NCI-H187 (cell line): ENCODE measurements at regions not wholly inside any gene's neighbourhood (a gene's known extent, or its start where the extent isn't known, plus 50 kb on each side); places are given as distances from the start of the nearest gene placed in this dataset.
"Not testable (repeated sequence)": the region's sequence is repeated elsewhere in the genome, so short reads cannot be mapped to it uniquely, and the experiment has no call there.

ENCODE experiments used
- DNase-seq, 2 experiments: peaks; one replicate each; lab custom pipeline; 2025; lab: John Stamatoyannopoulos, UW

- no peak for DNase-seq
Measured at GRCh38 chr18:67455890-67456501, 60.5 kb downstream of the DSEL start.

GRCh38 chr18:67453901-67454300, 62.6 kb downstream of the DSEL start:
- DNase-seq: no peak

GRCh38 chr18:67451960-67452359, 64.6 kb downstream of the DSEL start:
- no peak for DNase-seq

- DNase-seq: not testable (repeated sequence)
Measured at GRCh38 chr18:67451101-67451500, 65.4 kb downstream of the DSEL start.

GRCh38 chr18:67433971-67434370, 82.5 kb downstream of the DSEL start:
- DNase-seq: no peak

- DNase-seq: no peak
Measured at GRCh38 chr18:67432806-67433205, 83.7 kb downstream of the DSEL start.

GRCh38 chr18:67428805-67429204, 87.7 kb downstream of the DSEL start:
- DNase-seq: no peak

GRCh38 chr18:67428158-67428557, 88.4 kb downstream of the DSEL start:
- no peak for DNase-seq

- DNase-seq: no peak
Measured at GRCh38 chr18:67426486-67426885, 90.0 kb downstream of the DSEL start.

- no peak for DNase-seq
Measured at GRCh38 chr18:67425672-67426071, 90.8 kb downstream of the DSEL start.

GRCh38 chr18:67421651-67422050, 94.9 kb downstream of the DSEL start:
- DNase-seq: no peak

- no peak for DNase-seq
Measured at GRCh38 chr18:67417864-67418523, 98.5 kb downstream of the DSEL start.

- no peak for DNase-seq
Measured at GRCh38 chr18:67411116-67411515, 105.4 kb downstream of the DSEL start.

- no peak for DNase-seq
Measured at GRCh38 chr18:67410075-67411070, 106.1 kb downstream of the DSEL start.

- DNase-seq: no peak
Measured at GRCh38 chr18:67408240-67408639, 108.3 kb downstream of the DSEL start.

GRCh38 chr18:67406714-67407113, 109.8 kb downstream of the DSEL start:
- no peak for DNase-seq

GRCh38 chr18:67402543-67402942, 114.0 kb downstream of the DSEL start:
- no peak for DNase-seq

- no peak for DNase-seq
Measured at GRCh38 chr18:67400502-67401117, 115.9 kb downstream of the DSEL start.

- DNase-seq: no peak
Measured at GRCh38 chr18:67386032-67386431, 130.5 kb downstream of the DSEL start.

GRCh38 chr18:67385455-67385854, 131.1 kb downstream of the DSEL start:
- DNase-seq: no peak

GRCh38 chr18:67384057-67384456, 132.5 kb downstream of the DSEL start:
- not testable (repeated sequence) for DNase-seq

GRCh38 chr18:67381608-67382150, 134.8 kb downstream of the DSEL start:
- no peak for DNase-seq
